Fibroblast of peridontal ligament (primary cell): ENCODE measurements at regions not wholly inside any gene's neighbourhood (a gene's known extent, or its start where the extent isn't known, plus 50 kb on each side); places are given as distances from the start of the nearest gene placed in this dataset.
A peak's percentile ranks its signal among the peaks of the same experiment; 100 is the strongest.

Experiments used
- DNase-seq: peaks from one replicate; pipeline ENCODE4 v3.0.0-alpha.2; 2010; ENCODE audit errors: extremely low read depth

DNA sequence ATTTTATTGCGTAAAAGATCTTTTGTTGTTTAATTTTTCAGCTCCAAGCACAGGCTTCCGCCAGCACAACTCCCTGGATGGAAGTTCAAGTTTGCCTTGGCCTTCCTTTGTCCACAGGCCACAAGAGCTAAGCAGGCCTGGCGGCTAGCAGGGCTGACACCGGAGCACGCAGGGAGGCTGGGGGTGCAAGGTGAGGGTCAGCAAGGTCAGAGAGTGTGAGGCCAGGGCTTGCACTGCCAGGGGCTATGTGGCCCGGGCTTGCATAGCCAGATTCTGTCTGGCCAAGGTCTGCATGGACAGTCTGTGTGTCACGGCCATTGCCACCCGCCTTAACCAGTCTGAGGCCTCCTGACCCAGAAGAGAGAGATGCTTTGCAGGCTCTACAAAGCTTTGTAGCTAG, 123.9 kb downstream of the BCOR start:
- no peak for DNase-seq

DNA sequence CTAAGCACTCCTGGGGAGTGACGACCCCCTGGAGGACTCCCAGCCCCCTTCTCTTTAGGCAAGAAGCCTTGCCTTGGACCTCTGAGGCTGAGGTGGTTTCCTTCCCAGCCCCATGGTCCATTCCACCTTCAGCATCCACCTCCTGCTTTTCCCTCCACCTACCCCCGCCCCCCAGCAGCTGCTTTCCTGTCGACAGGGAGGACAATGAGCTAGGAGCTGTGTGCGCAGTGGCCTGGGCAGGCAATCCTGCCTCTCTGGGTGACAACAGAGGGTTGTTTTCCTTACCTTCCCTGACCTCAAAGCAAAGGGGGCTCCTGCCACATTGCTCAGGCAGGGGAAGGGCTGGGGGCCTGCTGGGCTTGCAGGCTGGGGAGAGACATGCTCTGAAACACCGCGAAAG, 123.5 kb downstream of the BCOR start:
- no peak for DNase-seq

DNA sequence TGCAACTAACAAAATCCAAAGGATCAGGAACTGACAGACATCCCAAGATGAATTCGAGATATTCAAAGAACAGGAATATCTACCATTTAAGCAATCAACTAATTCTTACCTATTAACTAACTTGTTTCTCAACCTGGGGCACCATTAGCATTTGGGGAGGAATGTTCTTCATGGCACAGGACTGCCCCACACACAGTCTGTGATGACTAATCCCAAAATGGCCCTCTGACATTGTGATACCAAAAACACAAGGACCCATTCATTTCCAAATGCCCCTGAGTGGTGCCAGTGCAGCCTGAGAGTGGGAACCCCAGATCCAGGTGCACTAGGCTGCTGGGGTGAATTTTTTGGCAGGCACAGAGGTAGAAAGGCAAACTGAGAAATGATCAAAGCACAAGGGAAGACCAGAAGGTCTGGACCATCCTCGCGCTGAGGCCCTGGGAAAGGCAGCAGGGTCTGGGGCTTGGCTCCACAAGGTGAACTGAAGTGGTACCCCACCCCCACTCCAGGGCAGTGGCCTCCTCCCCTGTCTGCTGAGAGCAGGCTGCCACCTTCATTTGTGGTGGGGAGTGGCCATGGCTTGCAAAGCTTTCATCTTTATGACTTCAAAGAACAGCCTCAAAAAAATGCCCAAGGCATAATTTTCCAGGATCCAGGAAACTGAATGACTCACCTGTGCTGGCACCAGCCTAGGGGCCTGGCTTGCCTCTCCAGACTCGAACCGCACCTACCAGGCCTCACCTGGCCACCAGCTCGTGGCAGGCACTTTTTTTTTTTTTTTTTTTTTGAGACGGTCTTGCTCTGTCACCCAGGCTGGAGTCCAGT, 122.4 kb downstream of the BCOR start:
- no peak for DNase-seq

DNA sequence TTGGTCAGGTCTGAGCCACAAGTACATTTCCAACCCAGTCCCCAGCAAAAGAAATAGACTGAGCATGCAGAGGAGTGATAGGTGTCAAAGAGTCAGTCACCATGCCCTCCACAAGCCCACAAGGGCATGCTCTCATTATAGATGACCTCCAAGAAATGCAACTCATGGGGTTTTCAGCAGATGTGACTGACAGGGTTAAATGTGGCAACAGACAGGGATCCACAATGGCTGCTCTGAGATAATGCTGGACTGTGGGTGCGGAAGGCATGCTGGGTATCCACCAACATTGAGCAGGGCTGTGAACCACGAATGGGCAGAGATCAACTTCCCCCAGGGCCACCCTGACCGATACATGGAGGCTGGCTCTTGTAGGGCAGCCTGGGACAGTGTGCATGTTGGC, 115.8 kb downstream of the BCOR start:
- no peak for DNase-seq

DNA sequence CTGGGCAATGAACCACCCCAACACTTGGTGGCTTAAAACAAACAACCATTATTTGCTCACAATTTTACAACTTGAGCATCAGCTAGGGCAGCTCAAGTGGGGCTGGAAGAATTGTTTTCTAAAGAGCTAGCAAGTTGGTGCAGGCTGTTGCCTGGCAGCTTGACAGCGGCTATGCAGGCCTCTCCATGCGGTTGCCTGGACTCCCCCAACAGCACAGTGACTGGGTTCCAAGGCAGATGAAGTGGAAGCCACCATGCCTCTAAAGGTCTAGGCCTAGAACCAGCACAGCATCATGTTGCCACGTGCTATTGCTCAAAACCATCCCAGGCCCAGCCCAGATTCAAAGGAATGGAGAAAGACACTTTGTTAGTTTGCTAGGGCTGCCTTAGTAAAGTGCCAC, 114.8 kb downstream of the BCOR start:
- no peak for DNase-seq

DNA sequence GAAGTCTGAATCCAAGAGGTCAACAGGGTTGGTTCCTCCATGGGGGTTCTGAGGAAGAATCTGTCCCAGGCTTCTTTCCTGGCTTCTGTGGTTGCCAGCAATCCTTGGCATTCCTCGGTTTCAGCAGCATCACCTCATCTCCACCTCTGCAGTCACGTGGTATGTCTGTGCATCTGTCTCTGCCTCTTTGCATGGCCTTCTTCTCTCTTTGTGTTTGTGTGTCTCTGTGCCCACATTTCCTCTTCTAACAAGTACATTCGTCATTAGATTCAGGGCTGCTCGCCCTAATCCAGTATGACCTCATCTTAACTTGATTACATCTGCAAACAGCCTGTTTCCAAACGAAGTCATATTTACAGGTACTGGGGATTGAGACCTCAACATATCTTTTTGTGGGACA, 114.0 kb downstream of the BCOR start:
- DNase-seq, result peak; percentile 36

DNA sequence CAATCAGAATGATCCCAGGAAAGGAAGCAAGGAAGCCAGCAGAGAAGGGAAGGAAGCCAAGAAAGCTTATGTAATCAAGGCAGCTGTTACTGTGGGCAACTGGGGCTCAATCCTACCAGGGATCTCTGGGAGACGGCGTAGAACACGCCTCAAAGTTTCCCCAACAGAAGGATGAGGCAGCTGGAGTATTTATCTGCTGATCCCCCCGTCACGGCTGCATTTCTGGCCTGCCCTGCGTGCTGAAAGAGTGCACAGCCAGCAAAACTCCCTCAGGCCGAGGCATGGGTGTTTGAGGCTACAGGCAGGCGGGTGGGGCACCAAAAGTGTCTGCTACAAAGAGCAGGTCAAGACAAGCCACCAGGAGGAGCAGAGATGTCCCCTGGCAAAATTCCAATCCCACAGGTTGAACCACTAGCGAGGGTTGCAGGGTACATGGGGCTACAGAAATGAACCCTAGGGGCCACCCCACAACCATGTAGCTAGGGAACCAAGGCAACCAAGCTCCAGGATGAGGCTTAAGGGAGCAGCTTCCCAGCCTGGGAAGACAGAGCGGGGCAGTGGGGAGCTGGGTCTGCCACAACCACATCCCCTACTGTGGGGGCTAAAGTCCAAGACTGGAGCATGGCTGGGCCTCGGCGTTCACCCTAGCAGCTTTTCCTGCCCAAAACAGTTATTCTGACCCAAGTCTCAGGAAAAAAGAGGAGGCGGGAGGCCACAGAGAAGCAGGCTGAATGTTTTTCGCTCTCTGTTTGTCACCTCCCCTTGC, 113.4 kb downstream of the BCOR start:
- peak; percentile 58 for DNase-seq

DNA sequence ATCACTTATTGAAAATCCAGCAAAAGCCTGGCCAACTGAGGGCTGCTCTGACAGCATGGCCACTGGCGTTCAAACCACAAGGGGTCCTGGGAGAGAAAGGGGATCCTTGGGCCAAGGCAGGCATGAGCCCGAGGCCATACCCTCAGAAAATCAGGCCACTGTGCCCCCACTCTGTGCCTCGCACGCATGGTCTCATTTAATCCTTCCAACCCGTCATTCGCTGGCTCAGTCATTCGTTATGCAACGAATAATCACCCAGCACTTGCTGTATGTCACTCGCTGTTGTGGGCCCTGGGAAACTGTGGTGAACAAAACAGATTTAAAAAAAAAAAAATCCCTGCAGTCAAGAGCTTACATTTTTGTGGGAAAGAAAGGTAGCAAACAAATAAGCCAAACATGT, 112.7 kb downstream of the BCOR start:
- DNase-seq, result no peak

DNA sequence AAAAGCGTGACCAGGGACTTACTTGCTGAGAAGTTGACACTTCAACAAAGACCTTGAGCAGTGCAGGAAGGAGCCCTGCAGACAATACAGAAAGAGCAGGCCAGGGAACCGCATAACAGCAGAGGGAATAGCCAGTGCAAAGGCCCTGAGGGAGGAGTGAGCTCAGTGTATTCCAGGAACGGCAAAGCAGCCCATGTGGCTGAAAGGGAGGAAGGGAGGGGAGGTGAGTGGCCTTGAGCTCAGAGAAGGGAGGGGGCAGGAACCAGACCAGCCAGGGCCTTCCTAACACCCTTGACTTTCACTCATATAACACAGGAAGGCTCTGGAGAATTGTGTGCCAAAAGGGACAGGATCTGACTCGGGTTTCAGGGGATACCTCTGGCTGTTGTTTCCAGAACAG, 112.2 kb downstream of the BCOR start:
- DNase-seq, result no peak

DNA sequence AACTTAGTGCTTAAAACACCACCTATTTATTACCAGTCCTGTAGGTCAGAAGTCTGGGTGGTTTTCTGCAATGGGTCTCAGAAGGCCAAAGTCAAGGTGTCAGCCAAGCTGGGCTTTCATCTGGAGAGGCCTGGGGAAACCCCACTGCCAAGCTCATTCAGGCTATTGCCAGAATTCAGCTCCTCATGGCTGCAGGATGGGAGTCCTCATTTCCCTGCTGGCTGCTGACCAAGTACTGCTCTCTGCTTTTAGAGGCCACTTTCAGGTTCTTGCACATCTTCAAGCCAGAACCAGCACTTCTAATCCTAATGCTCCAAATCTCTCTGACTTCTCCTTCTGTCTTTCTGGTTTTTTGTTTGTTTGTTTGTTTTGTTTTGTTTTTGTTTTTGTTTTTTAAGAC, 109.3 kb downstream of the BCOR start:
- DNase-seq, result no peak

DNA sequence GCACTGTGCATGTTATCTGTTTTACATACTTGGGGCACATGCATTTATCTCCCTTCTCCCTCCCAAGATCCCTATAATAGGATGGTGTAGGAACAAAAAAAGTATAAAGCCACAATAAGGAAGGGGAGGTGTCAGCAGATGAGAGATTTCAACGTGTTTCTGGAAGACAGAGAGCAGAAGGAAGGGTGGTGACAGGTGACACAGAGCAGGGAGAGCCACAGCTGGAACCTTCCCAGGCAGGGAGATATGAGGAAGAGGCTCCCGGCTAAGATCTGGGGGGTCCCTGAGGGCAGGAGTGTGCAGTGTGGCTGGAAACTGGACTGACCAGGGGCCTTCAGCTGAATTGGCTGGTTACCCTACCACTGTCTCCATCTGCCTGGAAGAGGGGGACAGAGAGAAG, 107.4 kb downstream of the BCOR start:
- DNase-seq, result no peak

DNA sequence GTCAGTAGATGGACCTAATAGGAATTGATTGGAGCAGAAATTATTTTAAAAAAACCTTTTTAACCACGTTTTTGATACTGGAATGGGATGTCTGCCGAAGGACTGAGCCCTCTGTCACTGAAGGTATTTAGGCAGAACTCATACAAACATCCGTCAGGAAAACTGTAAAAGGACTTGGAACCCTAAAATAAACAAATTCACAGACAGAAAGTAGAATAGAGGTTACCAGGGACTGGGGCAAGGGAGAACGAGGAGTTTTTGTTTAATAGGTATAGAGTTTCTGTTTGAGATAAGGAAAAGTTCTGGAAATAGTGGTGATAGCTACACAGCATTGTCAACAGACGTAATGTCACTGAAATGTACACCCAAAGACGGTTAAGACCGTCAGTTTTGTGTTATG, 105.5 kb downstream of the BCOR start:
- DNase-seq, result no peak

DNA sequence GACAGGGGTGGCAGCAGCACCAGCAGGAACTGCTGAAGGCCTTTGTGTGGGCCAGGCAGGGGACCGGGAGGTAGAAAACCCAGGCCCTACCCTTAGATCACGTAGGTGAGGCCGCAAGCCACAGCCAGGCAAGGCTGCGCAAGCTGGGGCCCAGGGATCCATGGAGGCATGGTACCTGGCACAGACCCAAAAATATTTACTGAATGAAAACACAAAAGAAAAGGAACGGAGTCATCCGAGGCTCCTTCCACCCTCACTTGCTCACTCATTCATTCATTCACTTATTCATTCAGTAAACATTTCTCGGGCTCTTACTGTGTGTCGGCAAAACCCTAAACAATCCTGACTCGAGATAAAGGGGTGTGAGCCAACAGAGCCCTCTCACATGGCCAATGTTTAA, 102.3 kb downstream of the BCOR start:
- DNase-seq, result no peak

DNA sequence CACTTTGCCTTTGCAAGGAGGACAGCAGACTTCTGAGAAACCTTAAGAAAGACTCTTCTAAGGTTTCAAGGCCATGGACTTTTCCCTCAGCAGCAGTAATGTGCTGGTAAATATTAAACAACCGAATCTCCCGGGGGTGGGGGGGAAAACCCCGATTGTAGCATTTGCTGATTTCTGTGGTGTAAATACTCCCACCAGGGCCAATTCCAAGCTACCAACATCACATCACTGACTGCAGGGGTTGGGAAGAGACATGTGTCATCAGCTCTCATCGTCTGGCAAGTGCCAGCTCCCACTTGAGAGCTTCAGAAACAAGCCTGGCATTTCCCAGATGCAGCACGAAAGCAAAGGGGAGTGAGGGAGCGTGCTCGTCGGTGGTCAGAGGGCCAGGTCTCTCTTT, 101.2 kb downstream of the BCOR start:
- DNase-seq, result peak; percentile 27

DNA sequence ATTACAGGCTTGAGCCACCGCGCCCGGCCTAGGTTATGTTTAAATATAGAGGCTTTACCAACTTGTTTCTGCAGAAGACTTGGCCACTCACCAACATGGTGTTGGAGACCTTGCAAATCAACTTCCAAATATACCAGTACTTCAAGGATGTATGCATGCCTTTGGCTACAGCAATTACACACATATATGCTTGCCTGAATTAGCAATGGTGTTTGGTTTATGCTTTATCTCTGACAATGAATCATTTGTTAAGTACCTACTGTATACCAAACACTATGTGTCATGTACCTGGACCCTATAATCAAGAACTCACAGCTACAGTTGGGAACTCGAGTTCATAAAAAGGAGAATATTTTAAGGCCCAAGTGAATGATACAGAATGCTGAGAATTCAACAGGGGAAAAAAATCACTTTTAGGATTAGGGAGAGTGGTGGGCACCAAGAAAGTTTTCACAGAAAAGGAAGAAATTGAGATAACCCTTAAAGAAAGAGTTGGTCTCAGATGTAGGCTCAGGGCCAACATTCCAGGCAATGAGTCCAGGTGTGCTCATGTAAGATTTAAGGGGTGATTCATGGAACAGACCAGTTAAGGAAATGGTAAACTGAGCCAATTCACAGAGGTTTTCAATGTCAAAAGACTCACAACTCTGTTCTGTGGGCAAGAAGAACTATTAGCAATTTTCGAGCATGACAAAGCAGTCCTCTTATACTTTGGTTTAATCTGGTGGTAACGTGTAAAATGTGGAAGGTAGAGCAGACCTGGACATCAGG, 98.9 kb downstream of the BCOR start:
- no peak for DNase-seq
